NCI-H146 treated with DMSO at 0.1 percent for 48 hours (cell line): ENCODE measurements at regions not wholly inside any gene's neighbourhood (a gene's known extent, or its start where the extent isn't known, plus 50 kb on each side); places are given as distances from the start of the nearest gene placed in this dataset.

Experiments used
- DNase-seq: peaks from one replicate; lab custom pipeline; 2025; ENCODE audit not compliant: unreplicated experiment; lab: John Stamatoyannopoulos, UW

GRCh38 chr12:9258676-9259075 is 50.5 kb upstream of the PZP start:
- no peak for DNase-seq
